ENCODE measurements at regions not wholly inside any gene's neighbourhood (a gene's known extent, or its start where the extent isn't known, plus 50 kb on each side); places are given as distances from the start of the nearest gene placed in this dataset.

DNA sequence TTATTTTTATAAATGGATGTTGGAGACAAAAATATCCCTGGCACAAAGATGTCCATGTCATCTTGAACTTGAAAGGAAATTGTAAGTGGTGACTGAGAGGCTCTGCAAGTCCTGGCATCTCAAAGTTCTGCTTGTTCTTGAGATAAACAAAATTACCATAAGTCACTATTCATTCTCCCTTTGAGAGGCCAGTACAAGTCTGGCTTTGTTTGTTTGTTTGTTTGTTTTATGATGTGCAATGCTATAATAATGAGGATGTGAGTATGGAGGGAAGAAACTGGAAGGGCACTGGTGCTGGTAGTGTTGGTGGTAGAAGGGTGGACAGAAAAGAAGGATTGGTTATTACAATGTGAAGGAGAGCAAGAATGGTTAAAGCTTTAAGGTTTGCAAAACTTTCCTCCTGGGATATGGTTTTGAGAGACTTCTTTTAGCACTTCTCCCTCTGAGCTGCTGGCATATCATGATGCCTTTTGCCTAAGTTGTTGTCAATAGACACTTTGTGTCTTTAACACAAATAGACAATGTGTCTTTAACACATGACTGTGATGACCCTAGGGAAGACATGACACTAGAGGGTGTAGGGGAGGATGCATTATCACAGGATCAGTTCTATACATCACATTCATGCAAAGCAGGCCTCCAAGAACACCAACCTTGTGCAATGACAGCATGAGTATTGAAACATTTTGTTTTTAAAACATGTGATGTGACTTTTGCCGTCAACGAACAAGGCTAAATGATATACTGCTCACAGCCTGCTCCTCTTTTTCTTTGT, 880.5 kb upstream of the GOT2 start:
- TF ChIP-seq, protein P1, sequence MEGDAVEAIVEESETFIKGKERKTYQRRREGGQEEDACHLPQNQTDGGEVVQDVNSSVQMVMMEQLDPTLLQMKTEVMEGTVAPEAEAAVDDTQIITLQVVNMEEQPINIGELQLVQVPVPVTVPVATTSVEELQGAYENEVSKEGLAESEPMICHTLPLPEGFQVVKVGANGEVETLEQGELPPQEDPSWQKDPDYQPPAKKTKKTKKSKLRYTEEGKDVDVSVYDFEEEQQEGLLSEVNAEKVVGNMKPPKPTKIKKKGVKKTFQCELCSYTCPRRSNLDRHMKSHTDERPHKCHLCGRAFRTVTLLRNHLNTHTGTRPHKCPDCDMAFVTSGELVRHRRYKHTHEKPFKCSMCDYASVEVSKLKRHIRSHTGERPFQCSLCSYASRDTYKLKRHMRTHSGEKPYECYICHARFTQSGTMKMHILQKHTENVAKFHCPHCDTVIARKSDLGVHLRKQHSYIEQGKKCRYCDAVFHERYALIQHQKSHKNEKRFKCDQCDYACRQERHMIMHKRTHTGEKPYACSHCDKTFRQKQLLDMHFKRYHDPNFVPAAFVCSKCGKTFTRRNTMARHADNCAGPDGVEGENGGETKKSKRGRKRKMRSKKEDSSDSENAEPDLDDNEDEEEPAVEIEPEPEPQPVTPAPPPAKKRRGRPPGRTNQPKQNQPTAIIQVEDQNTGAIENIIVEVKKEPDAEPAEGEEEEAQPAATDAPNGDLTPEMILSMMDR (conservative IDR thresholded peaks at IDR 0.05; ENCODE audit: low read depth, low read length): no peak
- TF ChIP-seq EZH2 (IDR thresholded peaks at IDR 0.05; ENCODE audit: low read length, unreplicated experiment): no peak

Measured in PC-3 (cell line).